GM18867 (cell line): ENCODE measurements at regions not wholly inside any gene's neighbourhood (a gene's known extent, or its start where the extent isn't known, plus 50 kb on each side); places are given as distances from the start of the nearest gene placed in this dataset.
"Not testable (repeated sequence)": the region's sequence is repeated elsewhere in the genome, so short reads cannot be mapped to it uniquely, and the experiment has no call there.

Source experiments
- ATAC-seq: cut with Tn5 transposase; IDR thresholded peaks from one replicate; pipeline ENCODE4 v1.9.1; 2021; ENCODE audit warnings: mild to moderate bottlenecking, moderate library complexity; ENCODE audit not compliant: unreplicated experiment

GRCh38 chr6:20340068-20340848 is 61.4 kb upstream of the E2F3 start:
- ATAC-seq: no peak

DNA sequence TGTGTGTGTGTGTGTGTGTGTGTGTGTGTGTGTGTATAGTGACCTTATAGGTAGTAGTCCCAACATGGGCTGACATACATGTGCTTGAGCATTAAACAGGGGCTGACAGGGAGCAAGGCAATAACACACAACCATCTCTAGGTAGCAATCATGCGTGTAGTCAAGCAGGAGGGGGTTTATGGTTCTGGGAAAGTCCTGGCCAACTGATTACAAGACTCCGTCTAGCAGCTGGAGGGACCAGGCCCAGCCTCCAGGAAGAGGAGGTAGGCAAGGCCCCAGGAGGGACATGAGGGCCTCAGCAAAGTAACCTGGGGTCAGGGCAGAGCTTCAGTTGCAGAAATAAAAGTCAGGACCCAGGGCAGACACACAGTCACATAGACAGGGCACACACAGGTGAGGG is 60.6 kb upstream of the E2F3 start:
- no peak for ATAC-seq

- ATAC-seq: no peak
Measured at GRCh38 chr6:20341564-20341963, 60.1 kb upstream of the E2F3 start.

DNA sequence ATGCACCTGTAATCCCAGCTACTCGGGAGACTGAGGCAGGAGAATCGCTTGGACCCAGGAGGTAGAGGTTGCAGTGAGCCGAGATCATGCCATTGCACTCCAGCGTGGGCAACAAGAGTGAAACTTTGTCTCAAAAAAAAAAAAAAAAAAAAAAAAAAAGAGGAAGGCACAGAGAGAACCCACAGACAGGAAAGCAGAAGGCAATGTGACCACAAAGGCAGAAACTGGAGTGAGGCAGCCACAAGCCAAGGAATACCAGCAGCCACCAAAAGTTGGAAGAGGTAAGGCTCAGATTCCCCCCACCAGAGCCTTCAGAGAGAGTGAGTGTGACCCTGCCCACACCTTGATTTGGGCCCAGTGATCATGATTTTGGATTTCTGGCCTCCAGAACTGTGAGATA is 54.7 kb upstream of the E2F3 start:
- not testable (repeated sequence) for ATAC-seq

DNA sequence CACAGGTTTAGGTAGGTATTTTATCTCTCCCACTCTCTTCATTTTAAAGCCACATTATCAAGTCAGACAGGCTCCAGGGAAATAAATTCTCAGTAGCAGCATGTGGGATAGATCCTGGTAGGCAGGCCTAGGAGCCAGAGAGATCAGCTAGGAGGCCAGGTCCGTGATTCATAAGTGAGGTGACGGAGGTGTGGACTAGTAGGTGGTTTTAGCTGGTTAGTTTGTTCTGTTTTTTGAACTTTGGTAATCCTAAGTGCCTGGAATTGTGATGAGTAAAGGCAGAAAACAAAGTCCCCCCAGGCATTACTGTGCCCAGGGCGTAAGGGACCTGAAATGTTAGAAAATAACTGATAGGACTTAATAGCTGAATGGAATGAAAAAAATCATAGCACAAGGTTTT is 53.6 kb upstream of the E2F3 start:
- no peak for ATAC-seq

GRCh38 chr6:20349225-20349624 is 52.5 kb upstream of the E2F3 start:
- peak; percentile 93 for ATAC-seq

- no peak for ATAC-seq
Measured at GRCh38 chr6:20350215-20350614, 51.5 kb upstream of the E2F3 start.

DNA sequence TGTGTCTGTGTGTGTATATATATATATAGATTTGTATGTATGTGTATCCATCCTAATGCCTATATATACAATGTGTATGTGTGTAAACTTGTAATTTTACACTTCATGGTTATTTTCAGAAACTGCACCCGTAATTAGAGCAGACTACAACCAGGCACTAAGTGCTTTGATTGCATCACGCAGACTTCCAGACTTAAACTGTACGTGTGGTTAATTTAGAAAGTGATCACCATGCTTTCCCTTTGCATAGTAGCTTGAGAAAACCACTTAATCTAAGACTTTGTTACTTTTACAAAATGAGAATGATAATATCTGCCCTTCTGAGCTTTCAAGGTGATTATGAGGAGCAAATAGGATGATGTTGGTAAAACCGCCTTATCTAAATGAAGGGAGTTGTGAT is 50.1 kb upstream of the E2F3 start:
- ATAC-seq: no peak
